ENCODE measurements at regions not wholly inside any gene's neighbourhood (a gene's known extent, or its start where the extent isn't known, plus 50 kb on each side); places are given as distances from the start of the nearest gene placed in this dataset.
"Not testable (repeated sequence)": the region's sequence is repeated elsewhere in the genome, so short reads cannot be mapped to it uniquely, and the experiment has no call there.

DNA sequence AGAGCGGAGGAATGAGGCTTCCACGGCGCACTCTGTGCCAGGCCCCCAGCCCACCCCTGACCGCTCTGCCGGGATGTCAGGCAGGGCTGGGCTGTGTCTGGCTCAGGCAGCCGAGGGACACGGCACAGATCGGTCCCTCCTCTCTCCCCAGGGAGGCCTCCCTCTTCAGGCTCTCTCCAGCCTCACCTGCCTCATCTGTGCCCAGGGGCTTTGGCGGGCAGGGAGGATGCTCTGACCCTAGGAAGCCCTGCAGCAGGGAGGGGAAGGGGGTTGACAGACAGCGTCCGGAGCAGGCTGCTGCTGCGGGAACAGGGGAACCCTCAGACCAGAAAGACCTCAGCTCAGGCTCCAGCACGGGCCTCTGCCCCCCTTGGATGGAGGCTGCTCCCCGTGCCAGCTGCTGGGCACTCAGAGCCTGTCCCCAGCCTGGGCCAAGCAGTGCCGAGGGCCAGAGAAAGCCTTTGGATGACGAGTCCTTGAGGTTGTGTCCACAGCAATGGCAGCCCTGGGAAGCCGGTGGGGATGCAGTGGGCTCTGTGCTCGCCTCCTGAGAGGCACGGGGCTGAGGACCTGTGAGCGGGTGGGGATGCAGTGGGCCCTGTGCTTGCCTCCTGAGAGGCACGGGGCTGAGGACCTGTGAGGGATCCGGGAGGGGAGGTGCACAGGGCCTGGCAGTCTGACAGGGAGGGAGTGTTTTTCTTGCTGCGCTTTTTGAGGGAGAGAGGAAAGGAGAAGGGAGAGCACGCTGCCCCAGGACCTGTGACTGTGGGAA lies 66.9 kb downstream of the FOXL3 start:
- no peak for DNase-seq

DNA sequence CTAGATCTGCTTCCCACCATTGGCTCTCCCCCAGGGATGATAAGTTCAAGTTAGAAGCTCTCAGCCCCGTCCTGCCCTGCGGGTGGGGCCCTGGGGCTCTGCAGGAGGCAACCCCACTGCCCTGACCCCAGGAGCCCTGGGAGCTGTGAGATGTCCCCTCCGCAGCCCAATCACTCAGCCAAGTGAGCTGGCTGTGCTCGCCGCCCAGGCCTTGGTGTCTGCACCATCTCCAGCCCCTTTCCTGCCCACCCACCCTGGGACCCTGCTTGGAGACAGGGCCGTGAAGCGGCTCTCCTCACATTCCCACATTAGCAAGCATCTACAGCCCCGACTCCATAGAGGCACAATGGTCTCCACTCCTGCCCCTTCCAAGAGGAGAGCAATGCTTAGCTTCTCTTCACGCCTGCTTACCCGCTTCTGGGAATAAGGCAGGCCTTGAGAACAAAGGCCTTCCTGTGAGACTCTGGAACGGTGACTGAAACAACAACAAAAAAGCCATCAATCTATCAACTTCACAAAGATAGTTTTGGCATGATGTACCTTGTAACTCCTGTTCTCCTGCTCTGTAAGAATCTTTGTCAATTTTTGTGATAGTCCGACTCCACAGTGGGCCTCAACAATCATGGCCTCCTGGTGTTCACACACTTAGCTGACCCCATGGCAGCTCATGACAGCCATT lies 67.7 kb downstream of the FOXL3 start:
- no peak for DNase-seq

DNA sequence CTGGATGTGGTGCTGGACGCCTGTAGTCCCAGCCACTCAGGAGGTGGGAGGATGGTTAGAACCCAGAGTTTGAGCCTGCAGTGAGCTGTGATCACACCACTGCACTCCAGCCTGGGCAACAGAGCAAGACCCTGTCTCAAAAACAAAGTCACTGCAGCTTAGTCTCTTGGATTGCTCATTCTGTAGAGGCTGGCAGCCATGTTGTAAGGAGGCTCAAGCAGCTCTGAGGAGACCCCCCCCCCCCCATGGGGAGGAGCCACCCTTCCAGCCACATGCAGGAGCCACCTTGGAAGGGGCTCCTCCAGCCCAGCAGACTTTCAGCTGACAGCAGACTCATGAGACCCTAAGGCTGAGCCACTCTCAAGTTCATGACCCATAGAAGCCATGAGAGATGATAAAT lies 68.4 kb downstream of the FOXL3 start:
- no peak for DNase-seq

DNA sequence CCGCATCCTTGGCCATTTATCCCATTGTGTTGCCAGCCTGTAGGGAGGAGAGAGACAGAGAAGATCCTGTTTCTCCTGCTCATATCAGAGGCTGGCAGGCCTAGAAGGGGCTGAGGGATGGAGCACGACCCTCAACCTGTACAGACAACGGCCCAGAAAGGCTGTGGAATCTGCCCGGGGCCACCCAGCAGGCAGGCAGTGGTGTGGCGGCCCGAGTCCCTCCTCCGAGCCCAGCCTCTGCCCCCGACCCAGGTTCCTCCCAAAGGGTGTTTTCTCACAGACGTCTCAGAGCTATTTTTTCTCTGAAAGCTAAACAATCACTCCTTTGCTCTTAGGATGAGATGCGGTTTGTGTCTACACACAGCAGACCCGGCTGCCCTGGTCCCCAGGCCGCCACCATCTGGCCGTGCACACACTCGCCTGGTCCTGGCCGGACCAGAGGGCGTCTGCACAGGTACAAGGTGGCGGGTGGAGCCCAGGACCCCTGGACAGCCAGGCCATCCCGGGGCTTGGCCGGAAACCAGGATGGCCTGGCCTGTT lies 69.3 kb downstream of the FOXL3 start:
- DNase-seq = no peak

DNA sequence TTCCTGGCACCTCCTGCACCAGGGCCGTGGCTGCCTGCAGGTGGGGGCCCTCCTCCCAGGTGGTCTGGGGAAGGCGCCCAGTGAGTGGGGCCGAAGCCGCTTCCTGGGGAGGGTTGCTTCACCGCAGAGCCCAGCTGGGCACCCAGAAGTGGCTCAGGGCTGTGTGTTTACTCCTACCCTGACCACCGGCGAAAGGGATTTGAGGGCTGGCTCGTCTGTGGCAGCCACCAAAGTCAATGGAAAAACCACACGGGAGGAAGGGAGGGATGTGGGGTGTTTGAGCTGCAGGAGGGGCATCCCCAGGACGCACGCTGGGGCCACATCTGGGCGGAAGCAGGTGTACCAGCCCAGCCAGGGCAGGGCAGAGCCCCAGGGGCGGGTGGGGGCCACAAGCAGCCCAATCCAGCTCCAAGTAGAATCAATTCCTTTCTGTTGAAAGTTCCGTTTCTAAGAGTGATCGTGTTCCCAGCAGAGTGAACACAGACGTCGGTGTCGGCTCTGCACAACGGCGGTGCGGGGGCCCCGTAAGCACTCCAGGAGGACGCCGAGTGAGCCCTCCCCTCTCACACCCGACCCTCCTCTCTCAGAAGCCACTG lies 69.9 kb downstream of the FOXL3 start:
- DNase-seq = no peak

DNA sequence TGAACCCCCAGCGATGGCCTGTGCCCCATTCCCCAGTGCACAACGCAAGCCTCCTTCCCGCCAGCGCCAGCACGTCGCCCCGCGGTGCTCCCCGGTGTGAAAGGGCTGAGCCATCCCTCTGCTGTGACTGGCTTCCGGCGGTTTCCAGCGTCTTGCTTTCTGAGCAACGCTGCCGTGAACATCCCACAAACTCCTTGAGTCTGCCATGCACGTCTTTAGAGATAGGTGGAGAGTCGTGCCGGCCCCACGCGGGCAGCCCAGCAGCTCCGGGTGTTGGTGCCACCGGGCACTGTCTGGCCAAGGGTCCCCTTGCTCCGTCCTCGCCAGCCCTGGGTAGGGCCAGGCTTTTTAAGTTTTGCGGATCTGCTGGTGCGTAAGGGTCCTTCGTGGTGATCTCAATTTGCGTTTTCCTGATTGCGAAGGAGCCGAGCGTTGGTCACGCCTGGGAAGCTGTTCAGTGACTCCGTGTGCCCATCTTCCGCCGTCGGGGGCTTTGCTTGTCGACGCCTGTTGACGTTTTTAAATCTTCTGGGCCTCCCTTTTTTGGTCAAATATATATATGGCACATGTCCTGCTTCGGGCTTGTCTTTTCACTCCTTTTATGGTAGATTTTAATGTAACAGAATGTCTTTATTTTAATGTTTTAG lies 70.6 kb downstream of the FOXL3 start:
- DNase-seq = no peak

DNA sequence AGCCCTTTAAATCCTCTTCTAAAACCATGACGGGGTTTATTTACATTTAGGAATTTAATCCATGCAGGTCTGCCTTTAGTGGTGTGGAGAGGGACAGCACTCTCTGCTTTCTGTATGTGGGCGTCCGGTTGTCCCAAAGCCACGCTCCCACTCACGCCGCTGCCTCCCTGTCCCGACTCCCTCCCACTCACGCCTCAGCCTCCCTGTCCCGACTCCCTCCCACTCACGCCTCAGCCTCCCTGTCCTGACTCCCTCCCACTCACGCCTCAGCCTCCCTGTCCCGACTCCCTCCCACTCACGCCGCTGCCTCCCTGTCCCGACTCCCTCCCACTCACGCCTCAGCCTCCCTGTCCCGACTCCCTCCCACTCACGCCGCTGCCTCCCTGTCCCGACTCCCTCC lies 71.2 kb downstream of the FOXL3 start:
- DNase-seq = not testable (repeated sequence)

DNA sequence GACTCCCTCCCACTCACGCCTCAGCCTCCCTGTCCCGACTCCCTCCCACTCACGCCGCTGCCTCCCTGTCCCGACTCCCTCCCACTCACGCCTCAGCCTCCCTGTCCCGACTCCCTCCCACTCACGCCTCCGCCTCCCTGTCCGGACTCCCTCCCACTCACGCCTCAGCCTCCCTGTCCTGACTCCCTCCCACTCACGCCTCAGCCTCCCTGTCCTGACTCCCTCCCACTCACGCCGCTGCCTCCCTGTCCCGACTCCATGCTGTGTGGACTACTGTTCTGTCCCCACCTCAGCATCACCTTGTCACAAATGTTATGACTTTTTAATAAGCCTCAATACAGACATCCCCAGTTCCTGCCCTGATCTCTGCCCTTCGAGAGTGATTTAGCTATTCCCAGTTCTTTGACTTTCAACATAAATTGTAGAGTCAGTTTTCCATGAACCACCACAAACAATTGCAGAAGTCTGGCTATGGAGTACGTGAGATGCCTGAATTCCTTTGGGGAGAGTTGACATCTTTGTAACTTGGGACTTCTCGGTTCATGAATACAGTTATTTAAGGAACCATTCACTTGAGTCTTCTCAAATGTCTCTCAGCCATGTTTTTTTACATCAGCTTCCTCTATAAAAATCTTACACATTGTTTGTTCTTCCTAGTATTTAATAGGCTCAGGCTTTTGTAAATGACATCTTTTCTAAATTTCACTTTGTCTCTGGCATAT lies 71.9 kb downstream of the FOXL3 start:
- no peak for DNase-seq

DNA sequence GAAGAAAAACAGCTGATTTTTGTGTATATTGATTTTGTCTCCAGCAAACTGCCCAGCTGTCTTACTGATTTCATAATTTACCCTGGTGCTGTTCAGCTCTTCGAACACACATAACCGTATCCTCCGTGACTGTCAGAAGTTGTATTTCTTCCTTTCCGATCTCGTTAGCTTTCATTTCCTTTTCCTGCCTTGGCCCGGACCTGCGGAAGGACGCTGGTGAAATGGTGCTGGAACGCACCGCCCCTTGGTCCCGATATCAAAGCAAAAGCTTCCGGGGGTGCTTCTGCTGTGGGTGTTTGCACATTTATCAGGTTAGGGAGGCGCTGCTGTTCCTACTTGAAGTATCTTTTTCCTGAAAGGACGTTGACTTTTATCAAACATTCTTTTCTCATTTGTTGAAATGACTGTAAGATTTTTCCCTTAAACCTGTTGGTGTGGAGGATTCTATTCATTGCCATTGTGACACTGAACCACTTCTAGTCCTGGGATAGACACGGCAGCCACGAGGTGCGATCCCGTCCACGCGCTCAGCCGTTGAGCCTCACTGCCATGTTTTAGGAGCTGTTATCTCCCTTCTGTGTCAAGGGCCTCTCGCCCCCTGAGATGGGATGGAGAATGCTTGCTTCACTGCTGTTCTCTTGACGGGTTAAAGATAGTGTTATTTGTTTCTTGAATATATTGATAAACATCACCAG lies 72.6 kb downstream of the FOXL3 start:
- no peak for DNase-seq

DNA sequence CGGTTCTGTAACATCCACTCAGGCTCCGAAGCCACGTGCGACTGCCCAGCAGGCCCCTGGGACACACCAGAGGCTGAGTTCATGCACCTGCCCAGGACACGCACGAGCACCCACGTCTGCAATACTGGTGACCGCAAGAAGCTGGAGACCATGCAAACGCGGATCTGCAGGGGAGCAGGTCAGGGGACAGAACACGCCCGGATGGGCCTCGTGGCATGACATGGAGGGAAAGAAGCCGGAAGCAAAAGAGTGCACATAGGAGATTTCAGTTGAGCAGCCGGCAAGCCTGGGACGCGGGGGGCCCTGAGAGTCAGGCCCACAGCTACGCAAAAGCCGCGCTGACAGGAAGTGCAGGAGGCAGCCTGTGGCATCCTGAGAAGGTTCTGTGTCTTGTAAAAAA lies 73.7 kb downstream of the FOXL3 start:
- no peak for DNase-seq

DNA sequence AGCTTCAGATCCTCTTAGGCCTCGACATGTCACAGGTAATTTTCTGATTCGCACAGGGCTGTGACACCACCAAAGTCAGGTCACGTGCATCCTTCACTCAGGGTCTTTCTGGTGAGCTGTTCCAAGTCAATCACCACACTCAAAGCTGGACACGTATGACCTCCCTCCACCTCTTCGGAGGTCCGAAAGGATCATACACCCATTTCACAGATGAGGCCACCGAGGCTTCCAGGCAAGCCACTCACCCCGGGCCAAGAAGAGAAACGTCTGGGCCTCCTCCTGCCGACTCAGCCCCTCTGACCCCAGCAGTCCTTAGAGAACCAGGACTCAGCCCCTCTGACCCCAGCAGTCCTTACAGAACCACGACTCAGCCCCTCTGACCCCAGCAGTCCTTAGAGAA lies 74.6 kb downstream of the FOXL3 start:
- no peak for DNase-seq

DNA sequence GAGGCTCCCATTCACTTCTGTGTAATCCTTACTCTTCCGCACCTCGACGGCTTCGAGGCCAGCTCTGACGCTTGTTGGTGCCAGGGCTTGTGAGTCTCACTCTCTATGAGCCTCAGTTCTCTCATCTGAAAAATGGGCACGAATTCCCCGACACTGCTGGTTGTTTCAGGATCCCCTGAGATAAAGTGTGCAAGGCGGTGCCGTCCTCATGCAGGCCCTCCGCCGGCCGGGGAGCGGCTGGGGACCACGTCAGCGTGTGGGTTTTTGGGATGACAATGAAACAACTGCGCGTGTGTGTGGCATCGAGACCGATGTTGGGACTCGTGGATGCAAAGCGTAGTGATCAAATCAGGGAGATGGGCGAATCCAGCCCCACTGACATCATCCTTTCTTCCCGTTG lies 75.6 kb downstream of the FOXL3 start:
- DNase-seq = no peak

DNA sequence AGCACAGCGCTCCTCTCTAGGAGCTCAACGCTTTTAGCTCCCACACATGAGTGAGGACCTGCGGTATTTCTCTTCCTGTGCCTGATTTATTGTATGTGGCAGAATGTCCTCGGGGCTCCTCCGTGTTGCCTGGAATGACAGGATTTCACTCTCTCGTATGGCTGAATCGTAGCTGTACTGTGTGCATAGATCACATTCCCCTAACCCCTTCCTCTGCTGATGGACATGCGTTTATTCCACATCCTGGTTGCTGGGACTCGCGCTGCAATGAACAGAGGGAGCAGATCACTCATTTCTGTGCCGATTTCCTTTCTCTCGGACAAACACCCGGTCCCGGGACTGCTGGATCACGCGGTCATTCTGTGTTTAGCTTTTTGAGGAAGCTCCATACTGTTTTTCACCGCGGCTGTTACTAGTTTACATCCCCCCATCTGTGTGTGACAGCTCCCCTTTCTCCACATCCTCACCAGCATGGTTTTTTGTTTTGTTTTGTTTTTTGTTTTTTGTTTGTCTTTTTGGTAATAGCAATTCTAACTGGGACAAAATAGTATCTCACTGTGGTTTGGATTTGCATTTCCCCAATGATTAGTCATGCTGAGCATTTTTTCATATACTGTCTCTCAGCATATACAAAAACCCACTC lies 76.3 kb downstream of the FOXL3 start:
- no peak for DNase-seq

DNA sequence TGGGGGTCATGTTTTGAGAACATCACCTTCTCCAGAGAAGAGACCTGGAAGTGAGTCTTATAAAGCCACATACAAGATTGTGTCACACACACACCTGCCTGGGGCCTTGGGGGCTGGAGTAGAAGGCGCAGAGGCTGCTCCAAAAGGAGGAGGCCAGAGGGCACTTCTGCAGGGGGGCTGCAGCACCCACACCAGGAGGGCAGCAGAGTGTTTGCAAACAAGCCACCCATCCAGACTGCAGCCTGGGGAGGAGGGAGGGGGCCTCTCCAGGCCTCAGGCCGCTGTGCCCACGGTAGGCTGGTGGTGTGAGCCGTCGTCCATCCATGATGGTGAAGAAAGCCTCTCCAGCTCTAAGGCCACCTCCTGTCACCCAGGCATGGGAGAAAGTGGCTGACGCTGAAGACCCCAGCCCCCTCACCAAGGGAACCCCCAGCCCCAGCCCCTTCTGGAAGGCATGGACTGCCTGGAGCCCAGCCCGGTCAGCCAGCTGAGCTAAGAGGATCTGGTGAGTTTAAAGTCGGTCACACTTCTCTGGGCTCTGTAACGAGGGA lies 77.5 kb downstream of the FOXL3 start:
- no peak for DNase-seq

DNA sequence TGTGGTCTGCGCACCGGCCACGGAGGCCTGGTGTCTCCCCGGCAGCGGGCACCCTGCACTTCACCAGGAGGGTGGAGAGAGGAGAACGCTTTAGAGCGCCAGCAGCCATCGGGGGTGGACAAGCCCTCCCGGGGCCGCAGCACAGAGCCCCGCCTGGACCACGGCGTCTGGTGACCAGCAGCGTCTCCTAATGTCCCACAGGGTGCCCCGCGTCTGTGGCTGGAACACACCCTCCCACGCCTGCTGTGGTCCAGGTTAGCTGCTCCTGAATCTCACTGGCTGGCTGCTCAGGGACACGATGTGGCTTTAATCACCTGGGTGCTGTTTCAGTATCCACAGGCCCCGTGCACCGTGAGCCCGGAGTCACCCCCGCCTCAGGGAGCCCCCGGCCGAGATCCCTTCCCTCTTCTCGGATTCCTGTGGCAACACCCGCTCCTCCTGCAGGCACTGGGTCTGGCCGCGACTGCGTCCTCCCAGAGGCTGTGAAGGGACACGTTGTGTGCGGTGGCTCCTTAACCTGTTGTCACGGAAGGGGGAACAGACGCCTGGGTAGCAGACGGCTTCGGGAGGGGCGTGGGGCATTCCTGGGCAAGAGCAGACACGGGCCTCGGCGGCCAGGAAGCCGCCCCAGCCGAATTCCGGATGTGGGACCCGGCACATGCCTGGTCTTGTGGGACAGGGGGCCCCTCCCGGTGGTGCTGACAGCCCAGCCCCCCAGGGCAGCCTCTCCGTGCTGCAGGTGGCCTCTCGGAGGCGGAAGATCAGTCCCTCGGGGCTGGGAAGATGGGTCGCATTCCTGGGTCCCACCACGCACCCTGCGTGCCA lies 78.9 kb downstream of the FOXL3 start:
- DNase-seq = no peak

DNA sequence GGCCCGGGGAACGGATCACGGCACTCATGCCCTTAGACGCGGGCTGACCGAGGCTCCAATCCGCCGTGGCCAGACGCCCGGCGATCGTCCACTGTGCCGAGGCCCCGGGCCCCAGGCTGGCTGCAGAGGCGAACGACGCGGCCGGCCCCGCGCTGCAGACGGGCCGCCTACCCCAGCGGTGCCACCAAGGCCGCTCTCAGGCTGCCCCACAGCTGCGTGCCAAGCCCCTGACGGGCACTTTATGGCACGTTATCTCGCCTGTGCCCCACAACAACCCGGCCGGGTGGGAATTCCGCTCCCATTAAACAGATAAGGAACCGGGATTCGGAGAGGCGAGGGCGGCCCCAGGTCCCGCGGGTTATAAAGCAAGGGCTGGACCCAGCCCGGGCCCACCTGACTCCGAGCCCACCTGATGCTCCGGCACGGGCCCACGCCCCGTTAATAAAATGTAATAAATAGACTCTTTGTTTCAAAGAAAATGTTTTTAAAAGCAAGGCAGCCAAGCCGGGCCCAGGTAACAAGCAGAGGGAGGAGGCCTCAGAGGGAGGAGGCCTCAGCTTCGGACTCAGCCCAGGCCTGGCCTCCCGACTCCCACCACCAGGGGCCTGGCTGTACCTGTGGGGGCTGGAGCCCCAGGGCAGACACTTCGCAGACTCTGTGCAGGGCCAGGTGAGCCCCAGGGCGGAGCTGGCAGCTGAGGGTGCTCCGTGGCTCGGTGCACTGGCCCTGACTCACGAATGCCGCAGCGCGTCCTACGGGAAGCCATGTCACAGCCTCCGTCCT lies 79.7 kb downstream of the FOXL3 start:
- DNase-seq = no peak

DNA sequence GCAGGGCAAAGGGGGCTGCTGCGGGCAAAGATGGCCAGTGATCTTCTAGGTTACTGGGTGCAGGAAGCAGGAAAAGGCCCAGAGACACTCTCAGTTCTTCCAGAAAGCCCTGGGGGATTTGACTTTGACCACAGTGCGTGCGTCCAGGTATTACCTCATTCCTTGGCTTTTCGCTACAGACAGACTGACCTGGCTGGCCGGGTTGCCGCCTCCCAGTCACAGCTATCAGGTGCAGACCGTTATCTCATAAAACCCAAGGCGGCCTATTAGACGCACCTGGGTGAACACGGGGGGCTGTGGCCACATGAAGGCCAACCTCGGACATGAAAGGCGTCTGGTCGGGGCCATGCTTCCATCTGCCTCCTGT lies 80.3 kb downstream of the FOXL3 start:
- no peak for DNase-seq

DNA sequence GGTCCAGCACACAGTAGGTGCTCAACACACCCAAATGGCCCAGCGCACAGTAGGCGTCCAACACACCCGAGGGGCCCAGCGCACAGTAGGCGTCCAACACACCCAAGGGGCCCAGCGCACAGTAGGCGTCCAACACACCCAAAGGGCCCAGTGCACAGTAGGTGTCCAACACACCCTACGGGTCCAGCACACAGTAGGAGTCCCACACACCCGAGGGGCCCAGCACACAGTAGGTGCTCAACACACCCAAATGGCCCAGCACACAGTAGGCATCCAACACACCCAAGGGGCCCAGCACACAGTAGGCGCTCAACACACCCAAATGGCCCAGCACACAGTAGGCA lies 80.8 kb downstream of the FOXL3 start:
- no peak for DNase-seq

DNA sequence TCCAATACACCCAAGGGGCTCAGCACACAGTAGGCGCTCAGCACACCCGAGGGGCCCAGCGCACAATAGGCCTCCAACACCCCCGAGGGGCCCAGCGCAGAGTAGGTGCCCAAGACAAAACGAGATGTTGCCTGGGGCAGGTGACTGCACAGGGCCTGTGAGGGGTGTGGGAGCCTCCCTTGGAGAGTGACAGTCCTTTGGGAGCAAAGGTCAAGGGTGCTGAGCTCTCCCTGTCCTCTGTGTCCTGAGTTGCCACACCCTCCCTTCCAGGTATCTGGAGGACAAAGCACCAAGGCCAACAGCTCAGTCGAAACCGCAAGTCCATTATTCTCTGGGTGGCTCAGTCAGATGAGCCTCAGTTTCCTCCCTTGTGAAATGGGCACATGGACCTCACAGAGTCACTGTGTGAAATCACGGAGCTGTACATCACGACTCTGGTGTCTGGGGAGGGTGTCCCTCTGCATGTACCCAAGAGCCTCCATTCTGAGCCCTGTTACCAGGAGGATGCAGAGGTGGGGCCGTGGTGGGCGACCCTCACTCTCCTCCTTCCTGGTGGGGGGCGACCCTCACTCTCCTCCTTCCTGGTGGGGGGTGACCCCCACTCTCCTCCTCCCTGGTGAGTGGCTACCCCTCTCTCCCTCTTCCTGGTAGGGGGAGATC lies 81.3 kb downstream of the FOXL3 start:
- DNase-seq = no peak

All from T1000 (cell line).